Lower leg skin (tissue), 3 donors: ENCODE measurements at regions not wholly inside any gene's neighbourhood (a gene's known extent, or its start where the extent isn't known, plus 50 kb on each side); places are given as distances from the start of the nearest gene placed in this dataset.

Experiments used
- POLR2A ChIP-seq, 2 donors: fragments of 450-650 bp; IDR thresholded peaks; one replicate each; pipeline ENCODE4 v1.6.1; 2016 to 2017; ENCODE audit warnings: antibody characterized with exemption in 2 of 2, mild to moderate bottlenecking in 1 of 2, moderate library complexity in 1 of 2
- TF ChIP-seq, protein P1 (sequence below), 3 donors: fragments of 450-650 bp; IDR thresholded peaks; one replicate each; pipeline ENCODE4 v1.5.1; 2016; ENCODE audit warnings: antibody characterized with exemption in 3 of 3, mild to moderate bottlenecking in 3 of 3, moderate library complexity in 2 of 3

DNA sequence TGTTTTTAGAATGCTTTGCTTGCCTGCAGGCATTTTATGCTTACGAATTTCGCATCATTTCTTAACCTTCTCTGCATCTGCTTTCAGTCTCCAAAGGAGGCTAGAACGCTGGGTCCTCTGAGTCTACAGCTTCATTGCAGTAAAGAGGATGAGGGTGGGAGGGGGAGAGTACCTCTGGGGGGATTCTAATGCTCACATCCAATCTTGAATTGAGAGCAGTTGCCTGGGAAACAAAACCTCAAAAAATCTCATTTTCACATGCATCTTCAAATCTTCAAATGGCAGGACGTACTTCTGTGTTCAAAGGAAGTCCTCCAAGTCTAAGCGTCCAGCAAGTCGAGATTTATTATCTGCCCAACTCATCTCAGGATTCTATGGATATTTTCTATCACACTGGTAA lies 100.7 kb upstream of the PRKCQ start:
- no peak for TF ChIP-seq POLR2A (IDR thresholded peaks at IDR 0.05)
- TF ChIP-seq, protein P1, sequence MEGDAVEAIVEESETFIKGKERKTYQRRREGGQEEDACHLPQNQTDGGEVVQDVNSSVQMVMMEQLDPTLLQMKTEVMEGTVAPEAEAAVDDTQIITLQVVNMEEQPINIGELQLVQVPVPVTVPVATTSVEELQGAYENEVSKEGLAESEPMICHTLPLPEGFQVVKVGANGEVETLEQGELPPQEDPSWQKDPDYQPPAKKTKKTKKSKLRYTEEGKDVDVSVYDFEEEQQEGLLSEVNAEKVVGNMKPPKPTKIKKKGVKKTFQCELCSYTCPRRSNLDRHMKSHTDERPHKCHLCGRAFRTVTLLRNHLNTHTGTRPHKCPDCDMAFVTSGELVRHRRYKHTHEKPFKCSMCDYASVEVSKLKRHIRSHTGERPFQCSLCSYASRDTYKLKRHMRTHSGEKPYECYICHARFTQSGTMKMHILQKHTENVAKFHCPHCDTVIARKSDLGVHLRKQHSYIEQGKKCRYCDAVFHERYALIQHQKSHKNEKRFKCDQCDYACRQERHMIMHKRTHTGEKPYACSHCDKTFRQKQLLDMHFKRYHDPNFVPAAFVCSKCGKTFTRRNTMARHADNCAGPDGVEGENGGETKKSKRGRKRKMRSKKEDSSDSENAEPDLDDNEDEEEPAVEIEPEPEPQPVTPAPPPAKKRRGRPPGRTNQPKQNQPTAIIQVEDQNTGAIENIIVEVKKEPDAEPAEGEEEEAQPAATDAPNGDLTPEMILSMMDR (IDR thresholded peaks at IDR 0.05) = no peak
